Fibroblast of mammary gland (primary cell): ENCODE measurements at regions not wholly inside any gene's neighbourhood (a gene's known extent, or its start where the extent isn't known, plus 50 kb on each side); places are given as distances from the start of the nearest gene placed in this dataset.

Source experiments
- DNase-seq: peaks from one replicate; pipeline ENCODE4 v3.0.0-alpha.2; 2010; ENCODE audit warnings: low read depth
- H3K4me3 ChIP-seq: 2 replicates; pipeline ENCODE4 v1.5.1; 2011; ENCODE audit warnings: low read depth, mild to moderate bottlenecking, low read length, moderate library complexity; ENCODE audit not compliant: control insufficient read depth
- CTCF ChIP-seq: conservative IDR thresholded peaks from 2 replicates; pipeline ENCODE4 v1.5.1; 2011; ENCODE audit warnings: low read depth, low read length, inconsistent platforms; ENCODE audit not compliant: control insufficient read depth, insufficient read depth

DNA sequence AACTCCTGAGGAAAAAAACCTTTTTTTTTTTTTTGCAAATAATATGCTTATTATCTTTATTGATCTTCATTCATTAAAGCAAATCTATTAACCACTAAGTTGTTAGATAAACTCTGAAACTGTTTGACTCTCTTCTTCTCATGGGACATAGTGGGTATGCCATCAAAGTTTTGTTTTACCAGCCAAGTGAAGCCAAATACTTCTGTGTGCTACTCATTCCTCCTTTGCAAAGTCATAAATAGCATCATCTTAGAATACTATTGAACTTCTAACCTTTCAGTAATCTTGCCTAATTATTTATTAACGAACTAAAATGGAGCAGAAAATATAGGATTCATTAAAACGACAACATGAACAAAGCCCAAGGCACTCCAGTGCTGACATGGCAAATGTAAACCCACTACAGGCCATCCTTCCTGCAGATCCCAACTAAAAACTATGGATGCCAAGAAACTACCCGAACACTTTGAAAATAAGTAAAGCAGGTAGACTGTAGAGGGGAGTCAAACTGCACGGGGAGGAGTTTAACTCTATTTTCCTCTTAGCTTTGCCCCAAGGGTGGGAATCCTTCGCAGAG is 61.2 kb upstream of the ODAD2 start:
- TF ChIP-seq CTCF, result no peak
- no peak overlapping the region for H3K4me3 ChIP-seq
- DNase-seq, result no peak

GRCh38 chr10:28058746-28059145 is 59.9 kb upstream of the ODAD2 start:
- TF ChIP-seq CTCF, result no peak
- DNase-seq, result no peak
- H3K4me3 ChIP-seq, result no peak overlapping the region

DNA sequence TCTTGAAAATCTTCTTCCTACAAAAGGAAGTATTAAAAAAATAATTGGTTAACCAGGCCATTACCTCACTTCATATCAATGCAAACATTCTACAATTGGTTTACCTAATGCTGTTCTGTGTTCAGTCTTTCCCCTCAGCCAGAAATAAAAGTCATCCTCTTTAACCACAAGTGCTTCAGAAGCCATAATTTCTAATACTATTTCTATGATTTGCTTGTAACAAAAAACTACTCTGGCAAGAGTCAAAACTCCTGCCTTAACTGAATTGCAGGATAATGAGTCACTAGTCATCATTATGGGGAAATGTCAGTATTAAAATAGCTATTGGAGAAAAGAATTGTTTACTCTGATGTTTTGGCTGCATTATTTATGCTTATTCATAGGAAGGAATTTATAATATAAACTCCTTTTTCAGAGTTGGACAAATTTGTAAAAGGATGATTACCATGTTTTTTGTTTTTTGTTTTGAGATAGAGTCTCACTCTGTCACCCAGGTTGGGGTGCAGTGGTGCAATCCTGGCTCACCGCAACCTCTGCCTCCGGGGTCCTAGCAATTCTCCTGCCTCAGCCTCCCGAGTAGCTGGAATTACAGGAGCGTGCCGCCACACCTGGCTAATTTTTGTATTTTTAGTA is 55.5 kb upstream of the ODAD2 start:
- DNase-seq, result peak; percentile 92
- no peak for TF ChIP-seq CTCF
- no peak overlapping the region for H3K4me3 ChIP-seq

GRCh38 chr10:28049286-28049685 is 50.4 kb upstream of the ODAD2 start:
- H3K4me3 ChIP-seq, result no peak overlapping the region
- no peak for DNase-seq
- TF ChIP-seq CTCF, result no peak
